BLaER1 treated with 17β-estradiol and CSF1 and Interleukin-3, amounts not matched to agents 10 nM and 100 nM (cell line): ENCODE measurements at regions not wholly inside any gene's neighbourhood (a gene's known extent, or its start where the extent isn't known, plus 50 kb on each side); places are given as distances from the start of the nearest gene placed in this dataset.
"Not testable (repeated sequence)": the region's sequence is repeated elsewhere in the genome, so short reads cannot be mapped to it uniquely, and the experiment has no call there.

ENCODE experiments used
- H3K27ac ChIP-seq, 11 experiments: shearing (Covaris generic); formaldehyde crosslinking; 2 replicates each; pipeline ENCODE4 v1.8.1; 2022
- H3K27me3 ChIP-seq, 11 experiments: shearing (Covaris generic); formaldehyde crosslinking; 2 replicates each; pipeline ENCODE4 v1.8.1; 2022
- H3K36me3 ChIP-seq, 11 experiments: shearing (Covaris generic); formaldehyde crosslinking; 2 replicates each; pipeline ENCODE4 v1.8.1; 2022
- H3K4me1 ChIP-seq, 10 experiments: shearing (Covaris generic); formaldehyde crosslinking; 2 replicates each; pipeline ENCODE4 v1.8.1; 2022
- H3K4me2 ChIP-seq, 11 experiments: shearing (Covaris generic); formaldehyde crosslinking; 2 replicates each; pipeline ENCODE4 v1.8.1; 2022
- H3K4me3 ChIP-seq, 10 experiments: shearing (Covaris generic); formaldehyde crosslinking; 2 replicates each; pipeline ENCODE4 v1.8.1; 2022
- H3K9ac ChIP-seq, 11 experiments: shearing (Covaris generic); formaldehyde crosslinking; 2 replicates each; pipeline ENCODE4 v1.8.1; 2022
- H3K9me3 ChIP-seq, 11 experiments: shearing (Covaris generic); formaldehyde crosslinking; replicated peaks in 1 of 11; 2 replicates each; pipeline ENCODE4 v1.8.1; 2022
- H4K20me1 ChIP-seq, 11 experiments: shearing (Covaris generic); formaldehyde crosslinking; 2 replicates each; pipeline ENCODE4 v1.8.1; 2022
- Cebpa-rat ChIP-seq, 11 experiments: shearing (Covaris generic); IDR thresholded peaks; 2 replicates each; pipeline ENCODE4 v1.8.1; 2022

GRCh38 chr17:22704674-22705073 is 1012.4 kb downstream of the KCNJ18 start:
- no peak for TF ChIP-seq Cebpa-rat (IDR thresholded peaks at IDR 0.05)
- H3K36me3 ChIP-seq, result no peaks in the 10 kb centered on the region
- no peak overlapping the region for H3K27ac ChIP-seq
- no peaks in the 10 kb centered on the region for H3K27me3 ChIP-seq
- H4K20me1 ChIP-seq, result no peaks in the 10 kb centered on the region; a peak in 1 of 22 replicates
- H3K4me3 ChIP-seq, result no peak overlapping the region
- H3K9me3 ChIP-seq, result peaks cover 0 to 12% (median 0%) of the 10 kb centered on the region in 11 experiments; a peak in 3 of 22 replicates
- H3K4me2 ChIP-seq, result no peak overlapping the region
- H3K4me1 ChIP-seq, result no peaks in the 10 kb centered on the region
- no peak overlapping the region for H3K9ac ChIP-seq

DNA sequence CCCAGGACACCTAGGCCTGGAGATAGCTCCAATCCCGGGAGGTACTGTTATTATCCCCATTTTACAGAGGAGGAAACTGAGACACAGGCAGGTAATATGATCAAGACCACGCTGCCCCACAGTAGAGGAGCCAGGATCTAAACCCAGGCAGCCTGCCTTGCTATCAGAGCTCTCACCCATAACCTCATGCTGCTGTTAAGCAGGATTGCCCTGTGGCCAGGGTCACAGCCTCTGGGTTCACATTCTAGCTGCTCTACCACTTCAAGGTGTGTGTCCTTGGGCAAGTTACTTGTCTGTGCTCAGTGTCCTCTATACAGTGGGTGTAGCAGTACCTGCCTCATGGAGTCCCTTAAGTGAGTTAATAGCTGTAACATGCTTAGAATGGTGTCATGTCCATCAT is 1015.3 kb downstream of the KCNJ18 start:
- Histone ChIP-seq H3K36me3 (no peaks in the 10 kb centered on the region), H3K9ac (no peak overlapping the region), H3K4me2 (no peak overlapping the region), H3K27ac (no peak overlapping the region), H3K9me3 (peaks cover 0 to 12% (median 0%) of the 10 kb centered on the region in 11 experiments; a peak in 3 of 22 replicates), H4K20me1 (no peaks in the 10 kb centered on the region; a peak in 1 of 22 replicates), H3K4me1 (no peaks in the 10 kb centered on the region), H3K4me3 (no peak overlapping the region), H3K27me3 (no peaks in the 10 kb centered on the region)
- no peak for TF ChIP-seq Cebpa-rat (IDR thresholded peaks at IDR 0.05)

GRCh38 chr17:22717211-22717610 is 1024.9 kb downstream of the KCNJ18 start:
- Histone ChIP-seq H3K36me3 (no peaks in the 10 kb centered on the region), H3K4me3 (no peak overlapping the region), H4K20me1 (no peaks in the 10 kb centered on the region), H3K9me3 (peaks cover 0 to 7% (median 0%) of the 10 kb centered on the region in 11 experiments; a peak in 4 of 22 replicates), H3K4me2 (no peak overlapping the region), H3K27me3 (no peaks in the 10 kb centered on the region), H3K4me1 (no peaks in the 10 kb centered on the region), H3K9ac (no peak overlapping the region), H3K27ac (no peak overlapping the region)
- TF ChIP-seq Cebpa-rat (IDR thresholded peaks at IDR 0.05), result no peak

GRCh38 chr17:22718689-22719088 is 1026.4 kb downstream of the KCNJ18 start:
- Histone ChIP-seq H3K4me1 (no peaks in the 10 kb centered on the region), H4K20me1 (no peaks in the 10 kb centered on the region), H3K4me3 (no peak overlapping the region), H3K4me2 (no peak overlapping the region), H3K27me3 (no peaks in the 10 kb centered on the region), H3K36me3 (no peaks in the 10 kb centered on the region), H3K9ac (no peak overlapping the region), H3K9me3 (peaks cover 2 to 19% (median 10%) of the 10 kb centered on the region in 11 experiments; a peak in 18 of 22 replicates), H3K27ac (no peak overlapping the region)
- TF ChIP-seq Cebpa-rat (IDR thresholded peaks at IDR 0.05), result no peak

DNA sequence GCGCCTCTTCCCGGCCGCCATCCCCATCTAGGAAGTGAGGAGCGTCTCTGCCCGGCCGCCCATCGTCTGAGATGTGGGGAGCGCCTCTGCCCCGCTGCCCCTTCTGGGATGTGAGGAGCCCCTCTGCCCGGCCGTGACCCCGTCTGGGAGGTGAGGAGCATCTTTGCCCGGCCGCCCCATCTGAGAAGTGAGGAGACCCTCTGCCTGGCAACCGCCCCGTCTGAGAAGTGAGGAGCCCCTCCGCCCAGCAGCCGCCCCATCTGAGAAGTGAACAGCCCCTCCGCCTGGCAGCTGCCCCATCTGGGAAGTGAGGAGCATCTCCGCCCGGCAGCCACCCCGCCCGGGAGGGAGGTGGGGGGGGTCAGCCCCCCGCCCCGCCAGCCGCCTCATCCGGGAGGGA is 1048.7 kb downstream of the KCNJ18 start:
- not testable (repeated sequence) for H3K27me3 ChIP-seq, H3K9ac ChIP-seq, H3K27ac ChIP-seq, H4K20me1 ChIP-seq, H3K4me3 ChIP-seq, H3K4me1 ChIP-seq, H3K36me3 ChIP-seq, H3K4me2 ChIP-seq
- peaks cover 31 to 61% (median 47%) of the 10 kb centered on the region in 11 experiments for H3K9me3 ChIP-seq
